CD4-positive, alpha-beta memory T cell (primary cell): ENCODE measurements at regions not wholly inside any gene's neighbourhood (a gene's known extent, or its start where the extent isn't known, plus 50 kb on each side); places are given as distances from the start of the nearest gene placed in this dataset.

ENCODE experiments used
- CTCF ChIA-PET: fragments of 350-600 bp; sonication (Branson Sonifier 250); formaldehyde crosslinking; loops from one replicate; lab custom pipeline; 2021; ENCODE audit warnings: inconsistent platforms; ENCODE audit not compliant: partially characterized antibody; lab: Charles Lee
- POLR2A ChIA-PET: fragments of 350-600 bp; sonication (Branson Sonifier 250); formaldehyde crosslinking; loops from one replicate; lab custom pipeline; 2021; ENCODE audit not compliant: partially characterized antibody; lab: Charles Lee
- DNase-seq, 5 donors: peaks; one replicate each; pipeline versions ENCODE4 v3.0.0 to v3.0.0-alpha.2; 2020 to 2022; ENCODE audit warnings: mixed read lengths in 1 of 5
- H3K27ac ChIP-seq: one replicate; pipeline ENCODE4 v1.7.0; 2013; ENCODE audit warnings: low read depth, low read length
- H3K27me3 ChIP-seq: 2 replicates; pipeline ENCODE4 v1.7.0; 2013; ENCODE audit warnings: mild to moderate bottlenecking, low read length, moderate library complexity; ENCODE audit not compliant: insufficient read depth
- H3K36me3 ChIP-seq: 2 replicates; pipeline ENCODE4 v1.7.0; 2013; ENCODE audit warnings: mild to moderate bottlenecking, low read length, moderate library complexity; ENCODE audit not compliant: insufficient read depth
- H3K4me1 ChIP-seq: 2 replicates; pipeline ENCODE4 v1.7.0; 2013; ENCODE audit warnings: mild to moderate bottlenecking, low read length, moderate library complexity; ENCODE audit not compliant: insufficient read depth
- H3K4me3 ChIP-seq, 2 donors: one replicate each; pipeline ENCODE4 v1.7.0; 2013; ENCODE audit warnings: low read length in 2 of 2, mild to moderate bottlenecking in 1 of 2
- H3K9me3 ChIP-seq, 2 donors: one replicate each; pipeline ENCODE4 v1.7.0; 2013; ENCODE audit warnings: low read length in 2 of 2, control low read depth in 1 of 2; ENCODE audit not compliant: control insufficient read depth in 1 of 2
- H3K27ac Mint-ChIP-seq, 7 donors: one replicate each; pipeline ENCODE4 v1.8.0; 2020 to 2021; ENCODE audit warnings: mixed read lengths in 7 of 7, mild to moderate bottlenecking in 6 of 7, inconsistent platforms in 3 of 7, moderate library complexity in 3 of 7
- H3K27me3 Mint-ChIP-seq, 2 donors: one replicate each; pipeline ENCODE4 v1.8.0; 2020 to 2021; ENCODE audit warnings: mixed read lengths in 2 of 2
- H3K36me3 Mint-ChIP-seq, 2 donors: one replicate each; pipeline ENCODE4 v1.8.0; 2020 to 2021; ENCODE audit warnings: mixed read lengths in 2 of 2, inconsistent platforms in 1 of 2, mild to moderate bottlenecking in 1 of 2
- H3K4me1 Mint-ChIP-seq, 4 donors: one replicate each; pipeline ENCODE4 v1.8.0; 2020 to 2021; ENCODE audit warnings: mixed read lengths in 4 of 4, mild to moderate bottlenecking in 1 of 4
- H3K4me3 Mint-ChIP-seq, 8 donors: one replicate each; pipeline ENCODE4 v1.8.0; 2020 to 2021; ENCODE audit warnings: mixed read lengths in 8 of 8, mild to moderate bottlenecking in 7 of 8, moderate library complexity in 6 of 8, inconsistent platforms in 3 of 8
- H3K9me3 Mint-ChIP-seq, 8 donors: one replicate each; pipeline ENCODE4 v1.8.0; 2020 to 2021; ENCODE audit warnings: mixed read lengths in 8 of 8, mild to moderate bottlenecking in 5 of 8, inconsistent platforms in 3 of 8, moderate library complexity in 1 of 8
- intact Hi-C: fragments of 100-400 bp; cut with micrococcal nuclease; formaldehyde crosslinking; loops from one replicate; pipeline ENCODE4 v1.15.1; 2023

DNA sequence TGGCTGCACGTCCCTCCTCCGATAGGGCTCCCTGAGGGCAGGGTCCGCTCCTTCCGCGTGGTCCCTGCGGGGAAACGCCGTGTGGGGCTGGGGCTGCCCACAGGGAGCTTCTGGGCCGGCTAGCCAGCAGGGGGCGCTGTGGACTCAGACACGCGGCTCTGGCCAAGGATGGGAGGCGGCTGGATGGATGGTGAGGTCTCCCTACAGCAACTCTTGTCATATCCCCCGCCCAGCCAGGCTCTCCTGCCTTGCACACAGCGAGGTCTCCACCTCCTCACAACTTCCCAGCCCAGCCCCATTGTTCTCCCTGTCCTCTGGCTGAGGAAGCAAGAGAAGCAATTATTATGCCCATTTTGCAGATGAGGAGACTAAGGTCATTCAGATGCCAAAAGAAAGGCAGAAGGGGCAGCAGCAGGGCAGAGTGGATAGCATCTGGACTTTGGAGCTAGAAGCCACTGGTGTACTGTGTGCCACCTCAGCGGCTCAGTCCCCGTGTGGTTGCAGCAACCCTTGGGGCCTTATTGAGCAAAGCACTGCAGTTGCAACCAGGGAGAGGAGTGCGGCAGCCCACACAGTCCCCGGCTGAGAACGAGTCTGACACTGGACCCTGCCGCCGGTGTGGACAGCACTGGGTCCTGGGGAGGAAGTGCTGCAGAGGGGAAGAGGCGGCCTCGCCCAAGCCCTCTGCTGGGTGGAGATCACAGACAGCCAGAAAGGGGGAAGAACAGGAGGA is 99.0 kb downstream of the ZFP36L2 start:
- Mint-ChIP-seq H3K9me3 (peaks cover 0 to 3% (median 0%) of the 10 kb centered on the region in 8 donors), H3K4me1 (peaks cover 50 to 59% (median 52%) of the 10 kb centered on the region in 4 donors), H3K36me3 (no peaks in the 10 kb centered on the region), H3K4me3 (peak overlapping the region; percentile 63 to 83 (median 74)), H3K27ac (peak overlapping the region; percentile 97 to 100 (median 100)), H3K27me3 (no peaks in the 10 kb centered on the region)
- no peaks in the 10 kb centered on the region for H3K36me3 ChIP-seq
- peaks cover 52% of the 10 kb centered on the region for H3K4me1 ChIP-seq
- H3K9me3 ChIP-seq: no peaks in the 10 kb centered on the region
- ChIA-PET POLR2A (interaction anchor here (0.5 to 65.0 kb wide), 9 partner anchors 10 to 469 kb away, joined by 3 to 6960 read pairs (median 21); partner anchors contain the start of genes THADA and ZFP36L2), CTCF (interaction anchor here (0.7 to 18.4 kb wide), 36 partner anchors 9 to 469 kb away, joined by 3 to 445 read pairs (median 4); partner anchors contain the start of genes THADA and ZFP36L2)
- intact Hi-C loops: loop anchor here (1.0 to 10.0 kb wide), 7 partner anchors 10 to 450 kb away; no protein-coding TSS in a partner anchor
- H3K4me3 ChIP-seq: peak overlapping the region in 1 of 2 donors; percentile 32
- peak; percentile 81 to 89 (median 84) for DNase-seq
- H3K27ac ChIP-seq: peak overlapping the region; percentile 49
- H3K27me3 ChIP-seq: no peaks in the 10 kb centered on the region

DNA sequence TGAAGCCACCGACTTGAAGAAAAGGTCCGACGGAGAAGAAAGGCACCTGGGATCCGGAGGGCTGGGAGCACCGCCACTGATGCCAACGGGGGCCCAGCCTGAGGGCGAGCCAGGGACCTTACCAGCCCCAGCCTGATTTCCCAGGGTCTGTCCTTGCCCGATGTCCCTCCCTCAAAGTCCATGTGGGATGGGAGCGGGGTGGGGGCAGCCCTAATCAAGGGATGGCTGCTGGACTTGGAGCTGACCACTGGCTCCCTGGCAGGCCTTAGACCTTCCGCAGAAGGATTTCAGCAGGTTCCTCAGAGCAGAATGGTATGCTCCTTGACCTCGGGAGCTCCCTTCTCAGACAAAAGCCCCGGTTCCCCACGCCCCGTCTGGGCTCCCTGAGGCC is 99.6 kb downstream of the ZFP36L2 start:
- ChIA-PET POLR2A (interaction anchor here (0.8 to 65.0 kb wide), 8 partner anchors 10 to 469 kb away, joined by 3 to 6960 read pairs (median 24); partner anchors contain the start of genes THADA and ZFP36L2), CTCF (interaction anchor here (0.7 to 18.4 kb wide), 35 partner anchors 10 to 469 kb away, joined by 3 to 445 read pairs (median 4); partner anchors contain the start of genes THADA and ZFP36L2)
- Histone ChIP-seq H3K36me3 (no peaks in the 10 kb centered on the region), H3K4me3 (no peak overlapping the region), H3K27ac (no peak overlapping the region), H3K27me3 (no peaks in the 10 kb centered on the region), H3K9me3 (no peaks in the 10 kb centered on the region), H3K4me1 (peaks cover 47% of the 10 kb centered on the region)
- Mint-ChIP-seq H3K27ac (peak overlapping the region in 5 of 7 donors; percentile 97 to 100 (median 100)), H3K4me1 (peaks cover 45 to 53% (median 48%) of the 10 kb centered on the region in 4 donors), H3K4me3 (no peak overlapping the region), H3K36me3 (no peaks in the 10 kb centered on the region), H3K27me3 (no peaks in the 10 kb centered on the region), H3K9me3 (peaks cover 0 to 3% (median 0%) of the 10 kb centered on the region in 8 donors)
- DNase-seq: no peak
- intact Hi-C loops: loop anchor here (1.0 to 10.0 kb wide), 7 partner anchors 10 to 450 kb away; no protein-coding TSS in a partner anchor

GRCh38 chr2:43125090-43125998 is 101.1 kb downstream of the ZFP36L2 start:
- peaks cover 0 to 3% (median 0%) of the 10 kb centered on the region in 8 donors for H3K9me3 Mint-ChIP-seq
- Histone ChIP-seq H3K27ac (no peak overlapping the region), H3K4me3 (no peak overlapping the region), H3K27me3 (no peaks in the 10 kb centered on the region), H3K4me1 (peaks cover 32% of the 10 kb centered on the region), H3K36me3 (no peaks in the 10 kb centered on the region), H3K9me3 (no peaks in the 10 kb centered on the region)
- POLR2A ChIA-PET: interaction anchor here (5.0 to 65.0 kb wide), 3 partner anchors 40 to 359 kb away, joined by 27 to 6960 read pairs (median 1220); partner anchors contain the start of gene ZFP36L2
- no peak for DNase-seq
- H3K27ac Mint-ChIP-seq: peak overlapping the region in 1 of 7 donors; percentile 35
- H3K36me3 Mint-ChIP-seq: no peaks in the 10 kb centered on the region
- peaks cover 31 to 40% (median 36%) of the 10 kb centered on the region in 4 donors for H3K4me1 Mint-ChIP-seq
- intact Hi-C loops: loop anchor here (10.0 kb wide), 1 partner anchor 151 kb away; no protein-coding TSS in a partner anchor
- CTCF ChIA-PET: interaction anchor here (0.6 to 17.7 kb wide), 10 partner anchors 33 to 404 kb away, joined by 3 to 445 read pairs (median 4); partner anchors contain the start of gene ZFP36L2
- no peaks in the 10 kb centered on the region for H3K27me3 Mint-ChIP-seq
- no peak overlapping the region for H3K4me3 Mint-ChIP-seq

GRCh38 chr2:43124687-43125057 is 101.7 kb downstream of the ZFP36L2 start:
- no peaks in the 10 kb centered on the region for H3K36me3 ChIP-seq
- no peaks in the 10 kb centered on the region for H3K27me3 ChIP-seq
- Mint-ChIP-seq H3K9me3 (peaks cover 0 to 5% (median under 1%) of the 10 kb centered on the region in 8 donors), H3K27ac (peak overlapping the region in 2 of 7 donors; percentile 35 to 74), H3K27me3 (no peaks in the 10 kb centered on the region), H3K4me1 (peaks cover 24 to 34% (median 29%) of the 10 kb centered on the region in 4 donors), H3K36me3 (peaks cover 0 to 2% of the 10 kb centered on the region in 2 donors), H3K4me3 (no peak overlapping the region)
- DNase-seq: no peak
- no peak overlapping the region for H3K27ac ChIP-seq
- no peak overlapping the region for H3K4me3 ChIP-seq
- H3K9me3 ChIP-seq: no peaks in the 10 kb centered on the region
- intact Hi-C loops: loop anchor here (10.0 kb wide), 1 partner anchor 150 kb away; no protein-coding TSS in a partner anchor
- ChIA-PET POLR2A (interaction anchor here (20.4 to 65.0 kb wide), 2 partner anchors 40 to 84 kb away, joined by 1220 to 6960 read pairs; partner anchors contain the start of gene ZFP36L2), CTCF (interaction anchor here (1.3 to 17.7 kb wide), 4 partner anchors 43 to 360 kb away, joined by 3 to 445 read pairs (median 62); partner anchors contain the start of gene ZFP36L2)
- peaks cover 25% of the 10 kb centered on the region for H3K4me1 ChIP-seq

GRCh38 chr2:43123981-43124686 is 102.3 kb downstream of the ZFP36L2 start:
- no peaks in the 10 kb centered on the region for H3K9me3 ChIP-seq
- Mint-ChIP-seq H3K4me3 (no peak overlapping the region), H3K9me3 (peaks cover 0 to 9% (median 3%) of the 10 kb centered on the region in 8 donors), H3K4me1 (peaks cover 19 to 28% (median 23%) of the 10 kb centered on the region in 4 donors), H3K27me3 (no peaks in the 10 kb centered on the region), H3K36me3 (peaks cover 0 to 7% of the 10 kb centered on the region in 2 donors), H3K27ac (peak overlapping the region in 3 of 7 donors; percentile 35 to 75 (median 74))
- CTCF ChIA-PET: interaction anchor here (4.4 to 17.7 kb wide), 3 partner anchors 105 to 361 kb away, joined by 26 to 445 read pairs (median 120); partner anchors contain the start of gene ZFP36L2
- POLR2A ChIA-PET: interaction anchor here (20.4 to 65.0 kb wide), 2 partner anchors 41 to 84 kb away, joined by 1220 to 6960 read pairs; partner anchors contain the start of gene ZFP36L2
- H3K4me1 ChIP-seq: peaks cover 20% of the 10 kb centered on the region
- intact Hi-C loops: loop anchor here (10.0 kb wide), 1 partner anchor 149 kb away; no protein-coding TSS in a partner anchor
- no peak overlapping the region for H3K4me3 ChIP-seq
- DNase-seq: no peak
- H3K27ac ChIP-seq: no peak overlapping the region
- H3K36me3 ChIP-seq: no peaks in the 10 kb centered on the region
- H3K27me3 ChIP-seq: no peaks in the 10 kb centered on the region
